ENCODE measurements at regions not wholly inside any gene's neighbourhood (a gene's known extent, or its start where the extent isn't known, plus 50 kb on each side); places are given as distances from the start of the nearest gene placed in this dataset.

GRCh38 chr19:31956771-31957392, 388.5 kb upstream of the ZNF507 start:
- Histone ChIP-seq H3K27me3 (ENCODE audit: low read depth) (no peaks in the 10 kb centered on the region), H3K4me1 (no peaks in the 10 kb centered on the region)
- in situ Hi-C loops (cut with MboI; ENCODE audit: low sequenced_read_pairs), result no loop called here

DNA sequence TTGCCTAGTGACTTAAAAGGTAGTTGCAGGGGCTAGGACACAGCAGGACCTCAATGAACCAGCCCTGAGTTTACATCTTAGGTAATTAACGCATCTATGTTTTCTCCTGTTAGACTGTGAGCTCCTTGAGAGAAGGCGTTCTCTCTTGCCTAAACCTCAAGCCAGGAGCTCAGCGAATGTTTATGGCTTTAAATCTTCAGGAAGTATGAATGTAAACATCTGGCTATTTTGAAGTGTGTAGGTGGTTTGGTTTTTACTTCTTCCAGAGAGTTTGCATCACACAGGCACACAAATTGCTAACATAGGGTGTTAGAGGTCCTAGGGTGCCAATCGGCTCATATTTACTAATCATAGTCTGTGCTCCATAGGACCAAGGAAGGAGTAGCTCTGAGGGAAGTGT, 387.7 kb upstream of the ZNF507 start:
- H3K4me1 ChIP-seq, result no peaks in the 10 kb centered on the region
- H3K9me3 ChIP-seq, result no peaks in the 10 kb centered on the region
- in situ Hi-C loops (cut with MboI; ENCODE audit: low sequenced_read_pairs), result no loop called here
- H3K4me3 ChIP-seq, result no peak overlapping the region
- no peaks in the 10 kb centered on the region for H3K27me3 ChIP-seq (ENCODE audit: low read depth)
- DNase-seq (ENCODE audit: low spot score in 2 of 2), result no peak
- no peaks in the 10 kb centered on the region for H3K36me3 ChIP-seq (replicated peaks)

More at GRCh38 chr19:31956771-31957392, 388.5 kb upstream of the ZNF507 start:
- DNase-seq (ENCODE audit: low spot score in 2 of 2), result no peak
- no peaks in the 10 kb centered on the region for H3K9me3 ChIP-seq
- H3K4me3 ChIP-seq, result no peak overlapping the region
- no peaks in the 10 kb centered on the region for H3K36me3 ChIP-seq (replicated peaks)

- H3K27me3 ChIP-seq (ENCODE audit: low read depth), result no peaks in the 10 kb centered on the region
- no peaks in the 10 kb centered on the region for H3K36me3 ChIP-seq (replicated peaks)
- no peak overlapping the region for H3K4me3 ChIP-seq
- no peaks in the 10 kb centered on the region for H3K4me1 ChIP-seq
- no peak for DNase-seq (ENCODE audit: low spot score in 2 of 2)
- in situ Hi-C loops (cut with MboI; ENCODE audit: low sequenced_read_pairs), result no loop called here
- no peaks in the 10 kb centered on the region for H3K9me3 ChIP-seq
Observed at GRCh38 chr19:31959527-31960018, 385.8 kb upstream of the ZNF507 start.

DNA sequence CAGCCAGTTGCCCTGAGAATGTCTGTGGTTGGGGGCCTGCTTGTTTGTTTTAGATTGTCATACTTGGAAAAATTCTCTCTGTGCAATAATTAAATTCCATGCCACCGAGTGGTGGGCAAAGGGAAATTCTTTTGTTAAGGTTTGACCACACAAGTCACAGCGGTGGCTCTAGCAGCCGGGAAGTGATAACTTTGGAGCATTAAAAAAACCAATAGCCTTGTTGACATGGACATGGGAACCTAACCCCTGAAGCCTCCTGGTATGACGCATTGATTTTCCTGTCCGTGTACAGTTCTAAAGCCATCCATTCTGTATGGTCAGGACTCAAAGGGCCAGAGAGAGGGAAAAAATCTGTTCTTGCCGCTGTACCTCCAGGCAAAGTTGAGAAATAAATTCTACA, 384.9 kb upstream of the ZNF507 start:
- H3K9me3 ChIP-seq, result no peaks in the 10 kb centered on the region
- no peaks in the 10 kb centered on the region for H3K36me3 ChIP-seq (replicated peaks)
- no peaks in the 10 kb centered on the region for H3K4me1 ChIP-seq
- H3K27me3 ChIP-seq (ENCODE audit: low read depth), result no peaks in the 10 kb centered on the region
- in situ Hi-C loops (cut with MboI; ENCODE audit: low sequenced_read_pairs), result no loop called here
- DNase-seq (ENCODE audit: low spot score in 2 of 2), result no peak
- H3K4me3 ChIP-seq, result no peak overlapping the region

GRCh38 chr19:31961191-31961590, 384.2 kb upstream of the ZNF507 start:
- Histone ChIP-seq H3K36me3 (replicated peaks) (no peaks in the 10 kb centered on the region), H3K27me3 (ENCODE audit: low read depth) (no peaks in the 10 kb centered on the region), H3K4me3 (no peak overlapping the region), H3K9me3 (no peaks in the 10 kb centered on the region), H3K4me1 (no peaks in the 10 kb centered on the region)
- in situ Hi-C loops (cut with MboI; ENCODE audit: low sequenced_read_pairs), result no loop called here
- no peak for DNase-seq (ENCODE audit: low spot score in 2 of 2)

DNA sequence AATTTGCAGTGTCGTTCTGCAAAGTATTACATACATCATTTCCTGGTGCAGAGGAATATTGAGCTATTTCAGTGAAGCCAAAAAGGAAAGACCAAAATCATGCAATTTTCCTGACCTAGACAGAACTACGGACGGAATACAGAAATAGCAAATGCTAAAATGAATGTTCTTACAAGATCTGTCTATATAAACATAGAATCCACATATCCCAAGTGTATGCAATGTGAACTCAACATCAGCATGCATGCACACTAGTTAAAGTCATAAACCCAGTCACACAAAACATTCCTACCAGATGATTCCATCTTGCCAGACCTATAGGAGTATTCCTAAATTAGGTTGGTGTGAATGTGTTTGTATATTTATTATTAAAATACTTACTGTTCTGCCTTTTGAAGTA, 383.7 kb upstream of the ZNF507 start:
- DNase-seq (ENCODE audit: low spot score in 2 of 2), result no peak
- no peak overlapping the region for H3K4me3 ChIP-seq
- in situ Hi-C loops (cut with MboI; ENCODE audit: low sequenced_read_pairs), result no loop called here
- no peaks in the 10 kb centered on the region for H3K4me1 ChIP-seq
- H3K9me3 ChIP-seq, result no peaks in the 10 kb centered on the region
- H3K27me3 ChIP-seq (ENCODE audit: low read depth), result no peaks in the 10 kb centered on the region
- no peaks in the 10 kb centered on the region for H3K36me3 ChIP-seq (replicated peaks)

GRCh38 chr19:31962561-31962996, 382.8 kb upstream of the ZNF507 start:
- H3K4me3 ChIP-seq, result no peak overlapping the region
- no peaks in the 10 kb centered on the region for H3K9me3 ChIP-seq
- no peaks in the 10 kb centered on the region for H3K36me3 ChIP-seq (replicated peaks)
- in situ Hi-C loops (cut with MboI; ENCODE audit: low sequenced_read_pairs), result no loop called here
- H3K4me1 ChIP-seq, result no peaks in the 10 kb centered on the region
- no peak for DNase-seq (ENCODE audit: low spot score in 2 of 2)
- H3K27me3 ChIP-seq (ENCODE audit: low read depth), result no peaks in the 10 kb centered on the region

- Histone ChIP-seq H3K4me1 (no peaks in the 10 kb centered on the region), H3K9me3 (no peaks in the 10 kb centered on the region), H3K27me3 (ENCODE audit: low read depth) (no peaks in the 10 kb centered on the region), H3K4me3 (no peak overlapping the region), H3K36me3 (replicated peaks) (no peaks in the 10 kb centered on the region)
- in situ Hi-C loops (cut with MboI; ENCODE audit: low sequenced_read_pairs), result no loop called here
- DNase-seq (ENCODE audit: low spot score in 2 of 2), result no peak
Observed at GRCh38 chr19:31963746-31964145, 381.7 kb upstream of the ZNF507 start.

DNA sequence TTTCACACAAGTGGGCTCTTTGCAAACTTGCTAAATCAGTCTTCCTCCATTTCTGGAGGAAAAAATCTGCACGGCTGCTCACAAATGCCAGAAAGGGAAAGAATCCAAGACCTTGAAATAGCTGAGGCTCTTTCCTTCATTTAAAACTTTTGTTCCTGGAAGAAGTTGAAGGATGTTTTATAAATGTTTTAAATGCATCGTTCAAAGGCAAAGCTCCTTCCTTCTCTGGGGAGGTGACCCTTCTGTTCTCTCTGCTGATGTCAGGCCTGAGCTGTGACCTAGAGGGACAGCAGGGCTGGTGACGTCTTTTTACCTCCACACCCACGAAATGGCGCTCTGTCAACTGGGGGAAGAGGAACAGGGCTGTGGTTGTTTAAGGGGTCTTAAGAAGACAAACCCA, 376.4 kb upstream of the ZNF507 start:
- no peaks in the 10 kb centered on the region for H3K36me3 ChIP-seq (replicated peaks)
- no peak for DNase-seq (ENCODE audit: low spot score in 2 of 2)
- in situ Hi-C loops (cut with MboI; ENCODE audit: low sequenced_read_pairs), result no loop called here
- H3K9me3 ChIP-seq, result no peaks in the 10 kb centered on the region
- no peak overlapping the region for H3K4me3 ChIP-seq
- H3K27me3 ChIP-seq (ENCODE audit: low read depth), result no peaks in the 10 kb centered on the region
- H3K4me1 ChIP-seq, result no peaks in the 10 kb centered on the region

DNA sequence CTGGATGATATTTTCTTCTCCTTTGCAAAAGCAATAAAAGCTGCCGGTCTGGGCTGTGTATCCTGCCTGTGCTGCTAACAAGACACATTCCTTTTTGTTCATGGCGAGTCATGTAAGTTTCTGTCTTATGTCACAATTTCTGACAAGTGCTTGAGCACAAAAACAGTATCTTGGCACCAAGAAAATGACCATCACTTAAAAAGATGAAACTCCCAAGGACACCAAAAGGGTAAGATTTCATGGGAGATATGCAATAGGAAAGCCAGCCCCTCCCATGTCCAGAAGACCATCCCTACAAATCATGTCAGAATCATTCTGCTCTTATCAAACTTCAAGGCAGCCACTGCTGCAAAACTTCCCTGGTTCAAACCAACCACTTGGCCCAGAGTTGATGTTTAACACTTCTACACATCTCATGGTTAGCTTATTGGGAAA, 375.4 kb upstream of the ZNF507 start:
- Histone ChIP-seq H3K4me1 (no peaks in the 10 kb centered on the region), H3K27me3 (ENCODE audit: low read depth) (no peaks in the 10 kb centered on the region), H3K36me3 (replicated peaks) (no peaks in the 10 kb centered on the region), H3K9me3 (no peaks in the 10 kb centered on the region), H3K4me3 (no peak overlapping the region)
- in situ Hi-C loops (cut with MboI; ENCODE audit: low sequenced_read_pairs), result no loop called here
- DNase-seq (ENCODE audit: low spot score in 2 of 2), result no peak

DNA sequence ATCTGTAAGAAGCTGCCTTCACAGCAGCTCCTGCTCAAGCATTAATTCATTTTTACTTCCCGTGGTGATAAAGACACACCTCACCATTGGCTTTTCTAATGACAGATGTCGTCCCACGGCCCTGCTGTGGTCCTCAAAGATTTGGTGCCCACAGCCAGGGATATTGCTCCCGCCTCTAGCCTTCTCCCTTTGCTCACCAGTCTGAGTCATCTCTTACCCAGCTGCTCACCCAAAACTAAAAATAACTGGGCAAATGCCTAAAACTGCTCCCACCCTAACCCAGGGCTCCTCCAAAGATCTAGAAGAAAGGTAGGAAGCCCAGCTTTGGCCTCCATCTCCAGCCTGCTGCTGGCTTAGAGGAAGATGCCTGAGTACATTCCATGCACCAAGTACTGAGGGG, 371.1 kb upstream of the ZNF507 start:
- Histone ChIP-seq H3K9me3 (no peaks in the 10 kb centered on the region), H3K36me3 (replicated peaks) (no peaks in the 10 kb centered on the region), H3K4me3 (no peak overlapping the region), H3K4me1 (no peaks in the 10 kb centered on the region), H3K27me3 (ENCODE audit: low read depth) (no peaks in the 10 kb centered on the region)
- in situ Hi-C loops (cut with MboI; ENCODE audit: low sequenced_read_pairs), result no loop called here
- DNase-seq (ENCODE audit: low spot score in 2 of 2), result no peak

DNA sequence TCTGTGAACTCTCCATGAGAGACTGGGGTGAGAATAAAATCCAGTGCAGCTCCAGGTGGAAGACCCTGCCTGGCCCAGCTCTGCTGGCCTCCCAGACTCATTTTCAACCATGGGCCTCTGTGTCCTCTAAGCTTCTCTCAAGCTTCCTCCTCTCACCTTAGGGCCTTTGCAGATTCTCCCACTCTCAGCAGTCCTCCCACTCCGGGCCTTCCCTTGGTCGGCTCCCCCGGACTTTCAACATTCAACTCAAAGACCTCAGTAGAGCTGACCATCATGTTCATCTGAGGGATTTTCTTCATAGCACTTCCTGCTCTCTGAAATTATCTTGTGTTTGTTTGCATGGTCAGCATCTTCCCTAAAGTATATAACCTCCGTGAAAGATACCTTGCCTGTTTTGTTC, 370.5 kb upstream of the ZNF507 start:
- in situ Hi-C loops (cut with MboI; ENCODE audit: low sequenced_read_pairs), result no loop called here
- Histone ChIP-seq H3K36me3 (replicated peaks) (no peaks in the 10 kb centered on the region), H3K4me3 (no peak overlapping the region), H3K9me3 (no peaks in the 10 kb centered on the region), H3K27me3 (ENCODE audit: low read depth) (no peaks in the 10 kb centered on the region), H3K4me1 (no peaks in the 10 kb centered on the region)
- DNase-seq (ENCODE audit: low spot score in 2 of 2), result no peak

DNA sequence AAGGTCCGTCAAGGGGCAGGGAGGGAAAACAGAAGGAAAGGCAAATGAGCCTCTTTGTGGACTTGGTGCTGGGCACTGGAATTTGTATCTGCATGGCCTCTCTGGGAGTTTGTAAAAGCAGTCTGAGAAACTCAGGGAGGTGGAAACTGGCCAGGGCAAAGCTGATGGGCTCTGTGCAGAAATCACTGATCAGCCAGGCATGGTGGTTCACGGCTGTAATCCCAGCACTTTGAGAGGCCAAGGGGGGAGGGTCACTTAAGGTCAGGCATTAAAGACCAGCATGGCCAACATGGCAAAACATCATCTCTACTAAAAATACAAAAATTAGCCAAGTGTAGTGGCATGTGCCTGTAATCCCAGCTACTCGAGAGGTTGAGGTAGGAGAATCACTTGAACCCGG, 369.9 kb upstream of the ZNF507 start:
- no peaks in the 10 kb centered on the region for H3K27me3 ChIP-seq (ENCODE audit: low read depth)
- in situ Hi-C loops (cut with MboI; ENCODE audit: low sequenced_read_pairs), result no loop called here
- no peaks in the 10 kb centered on the region for H3K9me3 ChIP-seq
- no peak overlapping the region for H3K4me3 ChIP-seq
- no peak for DNase-seq (ENCODE audit: low spot score in 2 of 2)
- H3K4me1 ChIP-seq, result no peaks in the 10 kb centered on the region
- no peaks in the 10 kb centered on the region for H3K36me3 ChIP-seq (replicated peaks)

- Histone ChIP-seq H3K36me3 (replicated peaks) (no peaks in the 10 kb centered on the region), H3K27me3 (ENCODE audit: low read depth) (no peaks in the 10 kb centered on the region), H3K4me1 (no peaks in the 10 kb centered on the region), H3K4me3 (no peak overlapping the region), H3K9me3 (no peaks in the 10 kb centered on the region)
- DNase-seq (ENCODE audit: low spot score in 2 of 2), result no peak
- in situ Hi-C loops (cut with MboI; ENCODE audit: low sequenced_read_pairs), result no loop called here
Observed at GRCh38 chr19:31976775-31977536, 368.5 kb upstream of the ZNF507 start.
